ENCODE measurements at regions not wholly inside any gene's neighbourhood (a gene's known extent, or its start where the extent isn't known, plus 50 kb on each side); places are given as distances from the start of the nearest gene placed in this dataset.

DNA sequence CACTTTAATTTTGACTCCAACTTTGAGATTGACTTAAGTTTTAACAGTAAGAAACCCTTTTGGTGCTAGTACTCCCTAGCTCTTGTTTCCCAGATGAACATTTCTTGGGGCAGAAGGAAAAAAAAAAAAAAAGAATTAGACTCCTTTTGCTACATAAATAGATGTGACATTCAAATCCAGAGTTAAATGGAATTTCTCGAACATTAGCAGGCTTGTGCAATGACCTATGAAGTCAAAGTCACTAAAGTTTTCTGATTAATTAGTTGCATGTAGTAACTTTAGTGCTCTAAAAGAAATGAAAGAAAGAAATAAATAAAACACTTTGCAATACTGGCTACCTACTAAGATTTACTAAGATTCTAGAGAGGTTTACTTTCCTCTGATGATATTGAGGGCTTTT is 106.8 kb downstream of the TMEM174 start (continued):
- TF ChIP-seq, protein P1, sequence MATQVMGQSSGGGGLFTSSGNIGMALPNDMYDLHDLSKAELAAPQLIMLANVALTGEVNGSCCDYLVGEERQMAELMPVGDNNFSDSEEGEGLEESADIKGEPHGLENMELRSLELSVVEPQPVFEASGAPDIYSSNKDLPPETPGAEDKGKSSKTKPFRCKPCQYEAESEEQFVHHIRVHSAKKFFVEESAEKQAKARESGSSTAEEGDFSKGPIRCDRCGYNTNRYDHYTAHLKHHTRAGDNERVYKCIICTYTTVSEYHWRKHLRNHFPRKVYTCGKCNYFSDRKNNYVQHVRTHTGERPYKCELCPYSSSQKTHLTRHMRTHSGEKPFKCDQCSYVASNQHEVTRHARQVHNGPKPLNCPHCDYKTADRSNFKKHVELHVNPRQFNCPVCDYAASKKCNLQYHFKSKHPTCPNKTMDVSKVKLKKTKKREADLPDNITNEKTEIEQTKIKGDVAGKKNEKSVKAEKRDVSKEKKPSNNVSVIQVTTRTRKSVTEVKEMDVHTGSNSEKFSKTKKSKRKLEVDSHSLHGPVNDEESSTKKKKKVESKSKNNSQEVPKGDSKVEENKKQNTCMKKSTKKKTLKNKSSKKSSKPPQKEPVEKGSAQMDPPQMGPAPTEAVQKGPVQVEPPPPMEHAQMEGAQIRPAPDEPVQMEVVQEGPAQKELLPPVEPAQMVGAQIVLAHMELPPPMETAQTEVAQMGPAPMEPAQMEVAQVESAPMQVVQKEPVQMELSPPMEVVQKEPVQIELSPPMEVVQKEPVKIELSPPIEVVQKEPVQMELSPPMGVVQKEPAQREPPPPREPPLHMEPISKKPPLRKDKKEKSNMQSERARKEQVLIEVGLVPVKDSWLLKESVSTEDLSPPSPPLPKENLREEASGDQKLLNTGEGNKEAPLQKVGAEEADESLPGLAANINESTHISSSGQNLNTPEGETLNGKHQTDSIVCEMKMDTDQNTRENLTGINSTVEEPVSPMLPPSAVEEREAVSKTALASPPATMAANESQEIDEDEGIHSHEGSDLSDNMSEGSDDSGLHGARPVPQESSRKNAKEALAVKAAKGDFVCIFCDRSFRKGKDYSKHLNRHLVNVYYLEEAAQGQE (IDR thresholded peaks at IDR 0.05; ENCODE audit: unreplicated experiment): no peak
- TF ChIP-seq EZH2phosphoT487 (IDR thresholded peaks at IDR 0.05; ENCODE audit: unreplicated experiment) (no peak), ZNF331 (CRISPR knock-in tag; IDR thresholded peaks at IDR 0.05; ENCODE audit: low read depth) (no peak), JUNB (IDR thresholded peaks at IDR 0.05; ENCODE audit: unreplicated experiment) (no peak), NANOG (IDR thresholded peaks at IDR 0.05; ENCODE audit: borderline replicate concordance) (no peak)

DNA sequence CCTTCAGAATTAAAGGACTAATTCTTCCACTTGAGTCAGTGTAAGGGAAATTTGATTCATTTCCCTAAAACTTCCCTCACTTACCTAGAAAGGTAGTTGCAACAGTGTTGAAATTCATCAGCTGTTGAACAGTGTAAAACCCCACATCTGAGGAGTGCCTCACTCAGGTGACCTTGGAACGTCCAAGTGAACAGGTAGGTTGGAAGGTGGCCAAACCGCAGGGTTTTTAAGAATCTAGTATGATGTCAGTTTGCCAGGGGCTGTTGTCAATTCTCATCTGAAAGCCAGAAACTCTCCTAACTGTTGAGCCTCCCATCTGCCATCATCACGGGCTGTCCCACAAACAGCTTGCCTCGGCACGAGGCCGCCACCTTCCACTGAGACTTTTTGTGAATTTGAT is 105.7 kb downstream of the TMEM174 start:
- no peaks in the 10 kb centered on the region; the same call in 1 of the 2 replicates for H3K9me2 ChIP-seq (ENCODE audit: insufficient read depth)
- TF ChIP-seq EZH2 (IDR thresholded peaks at IDR 0.05; ENCODE audit: low read depth, unreplicated experiment) (no peak), ZNF114 (CRISPR knock-in tag; IDR thresholded peaks at IDR 0.05) (no peak), STAT1 (IDR thresholded peaks at IDR 0.05; ENCODE audit: unreplicated experiment) (no peak), NANOG (IDR thresholded peaks at IDR 0.05; ENCODE audit: borderline replicate concordance) (no peak), CREB1 (CRISPR knock-in tag; IDR thresholded peaks at IDR 0.05; ENCODE audit: low read depth) (no peak), ZNF331 (CRISPR knock-in tag; IDR thresholded peaks at IDR 0.05; ENCODE audit: low read depth) (no peak), JUNB (IDR thresholded peaks at IDR 0.05; ENCODE audit: unreplicated experiment) (no peak)
- TF ChIP-seq, protein P1 (IDR thresholded peaks at IDR 0.05; ENCODE audit: unreplicated experiment): no peak
- TF ChIP-seq, protein P2, sequence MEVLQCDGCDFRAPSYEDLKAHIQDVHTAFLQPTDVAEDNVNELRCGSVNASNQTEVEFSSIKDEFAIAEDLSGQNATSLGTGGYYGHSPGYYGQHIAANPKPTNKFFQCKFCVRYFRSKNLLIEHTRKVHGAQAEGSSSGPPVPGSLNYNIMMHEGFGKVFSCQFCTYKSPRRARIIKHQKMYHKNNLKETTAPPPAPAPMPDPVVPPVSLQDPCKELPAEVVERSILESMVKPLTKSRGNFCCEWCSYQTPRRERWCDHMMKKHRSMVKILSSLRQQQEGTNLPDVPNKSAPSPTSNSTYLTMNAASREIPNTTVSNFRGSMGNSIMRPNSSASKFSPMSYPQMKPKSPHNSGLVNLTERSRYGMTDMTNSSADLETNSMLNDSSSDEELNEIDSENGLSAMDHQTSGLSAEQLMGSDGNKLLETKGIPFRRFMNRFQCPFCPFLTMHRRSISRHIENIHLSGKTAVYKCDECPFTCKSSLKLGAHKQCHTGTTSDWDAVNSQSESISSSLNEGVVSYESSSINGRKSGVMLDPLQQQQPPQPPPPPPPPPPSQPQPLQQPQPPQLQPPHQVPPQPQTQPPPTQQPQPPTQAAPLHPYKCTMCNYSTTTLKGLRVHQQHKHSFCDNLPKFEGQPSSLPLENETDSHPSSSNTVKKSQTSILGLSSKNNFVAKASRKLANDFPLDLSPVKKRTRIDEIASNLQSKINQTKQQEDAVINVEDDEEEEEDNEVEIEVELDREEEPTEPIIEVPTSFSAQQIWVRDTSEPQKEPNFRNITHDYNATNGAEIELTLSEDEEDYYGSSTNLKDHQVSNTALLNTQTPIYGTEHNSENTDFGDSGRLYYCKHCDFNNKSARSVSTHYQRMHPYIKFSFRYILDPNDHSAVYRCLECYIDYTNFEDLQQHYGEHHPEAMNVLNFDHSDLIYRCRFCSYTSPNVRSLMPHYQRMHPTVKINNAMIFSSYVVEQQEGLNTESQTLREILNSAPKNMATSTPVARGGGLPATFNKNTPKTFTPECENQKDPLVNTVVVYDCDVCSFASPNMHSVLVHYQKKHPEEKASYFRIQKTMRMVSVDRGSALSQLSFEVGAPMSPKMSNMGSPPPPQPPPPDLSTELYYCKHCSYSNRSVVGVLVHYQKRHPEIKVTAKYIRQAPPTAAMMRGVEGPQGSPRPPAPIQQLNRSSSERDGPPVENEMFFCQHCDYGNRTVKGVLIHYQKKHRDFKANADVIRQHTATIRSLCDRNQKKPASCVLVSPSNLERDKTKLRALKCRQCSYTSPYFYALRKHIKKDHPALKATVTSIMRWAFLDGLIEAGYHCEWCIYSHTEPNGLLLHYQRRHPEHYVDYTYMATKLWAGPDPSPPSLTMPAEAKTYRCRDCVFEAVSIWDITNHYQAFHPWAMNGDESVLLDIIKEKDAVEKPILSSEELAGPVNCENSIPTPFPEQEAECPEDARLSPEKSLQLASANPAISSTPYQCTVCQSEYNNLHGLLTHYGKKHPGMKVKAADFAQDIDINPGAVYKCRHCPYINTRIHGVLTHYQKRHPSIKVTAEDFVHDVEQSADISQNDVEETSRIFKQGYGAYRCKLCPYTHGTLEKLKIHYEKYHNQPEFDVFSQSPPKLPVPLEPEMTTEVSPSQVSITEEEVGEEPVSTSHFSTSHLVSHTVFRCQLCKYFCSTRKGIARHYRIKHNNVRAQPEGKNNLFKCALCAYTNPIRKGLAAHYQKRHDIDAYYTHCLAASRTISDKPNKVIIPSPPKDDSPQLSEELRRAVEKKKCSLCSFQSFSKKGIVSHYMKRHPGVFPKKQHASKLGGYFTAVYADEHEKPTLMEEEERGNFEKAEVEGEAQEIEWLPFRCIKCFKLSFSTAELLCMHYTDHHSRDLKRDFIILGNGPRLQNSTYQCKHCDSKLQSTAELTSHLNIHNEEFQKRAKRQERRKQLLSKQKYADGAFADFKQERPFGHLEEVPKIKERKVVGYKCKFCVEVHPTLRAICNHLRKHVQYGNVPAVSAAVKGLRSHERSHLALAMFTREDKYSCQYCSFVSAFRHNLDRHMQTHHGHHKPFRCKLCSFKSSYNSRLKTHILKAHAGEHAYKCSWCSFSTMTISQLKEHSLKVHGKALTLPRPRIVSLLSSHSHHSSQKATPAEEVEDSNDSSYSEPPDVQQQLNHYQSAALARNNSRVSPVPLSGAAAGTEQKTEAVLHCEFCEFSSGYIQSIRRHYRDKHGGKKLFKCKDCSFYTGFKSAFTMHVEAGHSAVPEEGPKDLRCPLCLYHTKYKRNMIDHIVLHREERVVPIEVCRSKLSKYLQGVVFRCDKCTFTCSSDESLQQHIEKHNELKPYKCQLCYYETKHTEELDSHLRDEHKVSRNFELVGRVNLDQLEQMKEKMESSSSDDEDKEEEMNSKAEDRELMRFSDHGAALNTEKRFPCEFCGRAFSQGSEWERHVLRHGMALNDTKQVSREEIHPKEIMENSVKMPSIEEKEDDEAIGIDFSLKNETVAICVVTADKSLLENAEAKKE (CRISPR knock-in tag; IDR thresholded peaks at IDR 0.05): no peak
- TF ChIP-seq, protein P3, sequence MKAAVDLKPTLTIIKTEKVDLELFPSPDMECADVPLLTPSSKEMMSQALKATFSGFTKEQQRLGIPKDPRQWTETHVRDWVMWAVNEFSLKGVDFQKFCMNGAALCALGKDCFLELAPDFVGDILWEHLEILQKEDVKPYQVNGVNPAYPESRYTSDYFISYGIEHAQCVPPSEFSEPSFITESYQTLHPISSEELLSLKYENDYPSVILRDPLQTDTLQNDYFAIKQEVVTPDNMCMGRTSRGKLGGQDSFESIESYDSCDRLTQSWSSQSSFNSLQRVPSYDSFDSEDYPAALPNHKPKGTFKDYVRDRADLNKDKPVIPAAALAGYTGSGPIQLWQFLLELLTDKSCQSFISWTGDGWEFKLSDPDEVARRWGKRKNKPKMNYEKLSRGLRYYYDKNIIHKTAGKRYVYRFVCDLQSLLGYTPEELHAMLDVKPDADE (IDR thresholded peaks at IDR 0.05): no peak

More for the DNA sequence above, 105.7 kb downstream of the TMEM174 start:
- Mint-ChIP-seq H3K9me3 (no peaks in the 10 kb centered on the region), H3K4me3 (no peak overlapping the region), H3K36me3 (ENCODE audit: low read depth) (no peaks in the 10 kb centered on the region), H3K4me1 (peaks cover 37% of the 10 kb centered on the region), H3K27me3 (ENCODE audit: insufficient read depth, low read depth, poor library complexity) (peaks cover 5% of the 10 kb centered on the region), H3K27ac (no peak overlapping the region)
- Histone ChIP-seq H3K27ac (ENCODE audit: low read depth) (no peak overlapping the region), H4K20me1 (replicated peaks; ENCODE audit: insufficient read depth) (no peaks in the 10 kb centered on the region), H3F3A (replicated peaks; ENCODE audit: low read depth) (no peaks in the 10 kb centered on the region), H3K4me2 (no peak overlapping the region), H3K4me3 (no peak overlapping the region), H3K36me3 (ENCODE audit: insufficient read depth) (no peaks in the 10 kb centered on the region), H3K79me2 (replicated peaks; ENCODE audit: insufficient read depth) (no peaks in the 10 kb centered on the region), H3K27me3 (ENCODE audit: insufficient read depth) (no peaks in the 10 kb centered on the region), H3K4me1 (ENCODE audit: insufficient read depth) (peaks cover 27% of the 10 kb centered on the region), H2AFZ (no peak overlapping the region)
- ATAC-seq: no peak
- no peak for DNase-seq (ENCODE audit: low spot score)
